Stomach (tissue), 8 donors: ENCODE measurements at regions not wholly inside any gene's neighbourhood (a gene's known extent, or its start where the extent isn't known, plus 50 kb on each side); places are given as distances from the start of the nearest gene placed in this dataset.

Experiments
- DNase-seq, 2 donors: peaks; one replicate each; pipeline versions ENCODE4 v3.0.0 to v3.0.0-alpha.2; 2013 to 2019
- H3K27ac ChIP-seq, 5 donors: fragments of 200-600 bp in 4 of 5; sonication (generic) in 4 of 5; one replicate each; pipeline ENCODE4 v1.5.1; 2013 to 2019; ENCODE audit warnings: mild to moderate bottlenecking in 1 of 5, moderate library complexity in 1 of 5
- H3K27me3 ChIP-seq, 3 donors: fragments of 200-600 bp; sonication (generic); one replicate each; pipeline ENCODE4 v1.5.1; 2017 to 2019; ENCODE audit warnings: mixed run types in 1 of 3
- H3K36me3 ChIP-seq, 4 donors: fragments of 200-600 bp; sonication (generic); 1 replicate in 3 of 4; 2 replicates in 1 of 4; pipeline ENCODE4 v1.5.1; 2016 to 2019
- H3K4me1 ChIP-seq, 4 donors: fragments of 200-600 bp; sonication (generic); one replicate each; pipeline ENCODE4 v1.5.1; 2016 to 2019
- H3K4me3 ChIP-seq, 4 donors: fragments of 200-600 bp; sonication (generic) in 3 of 4; one replicate each; pipeline ENCODE4 v1.5.1; 2016 to 2019; ENCODE audit warnings: mild to moderate bottlenecking in 1 of 4
- H3K9me3 ChIP-seq, 4 donors: fragments of 200-600 bp; sonication (generic); one replicate each; pipeline ENCODE4 v1.5.1; 2016 to 2019
- EP300 ChIP-seq: sonication (generic); formaldehyde crosslinking; IDR thresholded peaks from one replicate; pipeline ENCODE4 v1.6.1; 2017; ENCODE audit warnings: antibody characterized with exemption
- POLR2A ChIP-seq, 4 donors: fragments of 450-650 bp; IDR thresholded peaks; one replicate each; pipeline ENCODE4 v1.6.1; 2016; ENCODE audit warnings: antibody characterized with exemption in 4 of 4, control low read depth in 2 of 4, mild to moderate bottlenecking in 1 of 4, moderate library complexity in 1 of 4
- POLR2AphosphoS5 ChIP-seq, 3 donors: sonication (generic); formaldehyde crosslinking; IDR thresholded peaks; one replicate each; pipeline ENCODE4 v1.6.1; 2016; ENCODE audit warnings: antibody characterized with exemption in 3 of 3
- WGBS, 5 donors: extraction: QIAGEN DNeasy Blood & Tissue Kit in 3 of 5; methylation state at CpG; one replicate each; pipeline versions ENCODE4 v1.1.5 to v1.1.7; 2013 to 2018; 5-methylcytosine and 5-hydroxymethylcytosine counted together
- intact Hi-C: fragments of 100-400 bp; cut with DNase I; formaldehyde crosslinking; loops from one replicate; pipeline ENCODE4 v1.15.1; 2023; ENCODE audit warnings: low total_unique reads
- TF ChIP-seq, protein P1 (sequence below), 7 experiments: fragments of 450-650 bp in 4 of 7; fragments of 200-600 bp in 3 of 7; sonication (generic) in 3 of 7; IDR thresholded peaks; one replicate each; pipeline ENCODE4 v1.5.1; 2016 to 2019; ENCODE audit warnings: antibody characterized with exemption in 7 of 7, control low read depth in 2 of 7, mild to moderate bottlenecking in 1 of 7
- donor health status: healthy with polysubstance abuse.
- donor health status: Bipolar disorder and iron deficiency.
- donor health status: healthy.

DNA sequence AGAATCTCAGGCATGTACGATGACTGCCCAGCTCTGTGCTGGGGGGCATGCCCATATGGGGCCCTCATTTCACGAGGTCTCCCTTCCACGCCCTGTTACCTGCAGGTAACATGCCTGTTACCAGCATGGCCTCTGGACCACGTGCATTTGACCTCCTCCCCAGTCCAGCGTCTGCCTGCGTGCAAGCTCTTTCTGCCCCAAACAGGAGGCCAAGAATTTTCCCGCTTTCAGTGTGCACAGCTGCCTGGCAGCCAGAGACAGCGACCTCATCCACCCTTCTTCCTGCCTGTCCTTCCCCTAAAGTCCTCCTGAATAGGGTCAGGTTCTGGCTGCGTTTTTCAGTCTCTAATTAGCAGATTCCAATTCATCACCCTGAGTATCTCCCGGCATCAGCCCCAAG lies 306.5 kb upstream of the ZFHX3 start:
- H3K27me3 ChIP-seq: peaks cover 0 to 4% (median 3%) of the 10 kb centered on the region in 3 donors
- 33 to 45% (median 42%) methylated on average over 8 to 10 of the region's 10 CpGs for WGBS, 5 donors
- no peak for DNase-seq
- intact Hi-C loops: no loop called here
- no peaks in the 10 kb centered on the region for H3K9me3 ChIP-seq
- TF ChIP-seq POLR2AphosphoS5 (IDR thresholded peaks at IDR 0.05) (no peak), POLR2A (IDR thresholded peaks at IDR 0.05) (no peak), EP300 (no peak)
- TF ChIP-seq, protein P1, sequence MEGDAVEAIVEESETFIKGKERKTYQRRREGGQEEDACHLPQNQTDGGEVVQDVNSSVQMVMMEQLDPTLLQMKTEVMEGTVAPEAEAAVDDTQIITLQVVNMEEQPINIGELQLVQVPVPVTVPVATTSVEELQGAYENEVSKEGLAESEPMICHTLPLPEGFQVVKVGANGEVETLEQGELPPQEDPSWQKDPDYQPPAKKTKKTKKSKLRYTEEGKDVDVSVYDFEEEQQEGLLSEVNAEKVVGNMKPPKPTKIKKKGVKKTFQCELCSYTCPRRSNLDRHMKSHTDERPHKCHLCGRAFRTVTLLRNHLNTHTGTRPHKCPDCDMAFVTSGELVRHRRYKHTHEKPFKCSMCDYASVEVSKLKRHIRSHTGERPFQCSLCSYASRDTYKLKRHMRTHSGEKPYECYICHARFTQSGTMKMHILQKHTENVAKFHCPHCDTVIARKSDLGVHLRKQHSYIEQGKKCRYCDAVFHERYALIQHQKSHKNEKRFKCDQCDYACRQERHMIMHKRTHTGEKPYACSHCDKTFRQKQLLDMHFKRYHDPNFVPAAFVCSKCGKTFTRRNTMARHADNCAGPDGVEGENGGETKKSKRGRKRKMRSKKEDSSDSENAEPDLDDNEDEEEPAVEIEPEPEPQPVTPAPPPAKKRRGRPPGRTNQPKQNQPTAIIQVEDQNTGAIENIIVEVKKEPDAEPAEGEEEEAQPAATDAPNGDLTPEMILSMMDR (IDR thresholded peaks at IDR 0.05): no peak
- no peak overlapping the region for H3K27ac ChIP-seq
- no peak overlapping the region for H3K4me3 ChIP-seq
- no peaks in the 10 kb centered on the region for H3K4me1 ChIP-seq
- no peaks in the 10 kb centered on the region for H3K36me3 ChIP-seq

DNA sequence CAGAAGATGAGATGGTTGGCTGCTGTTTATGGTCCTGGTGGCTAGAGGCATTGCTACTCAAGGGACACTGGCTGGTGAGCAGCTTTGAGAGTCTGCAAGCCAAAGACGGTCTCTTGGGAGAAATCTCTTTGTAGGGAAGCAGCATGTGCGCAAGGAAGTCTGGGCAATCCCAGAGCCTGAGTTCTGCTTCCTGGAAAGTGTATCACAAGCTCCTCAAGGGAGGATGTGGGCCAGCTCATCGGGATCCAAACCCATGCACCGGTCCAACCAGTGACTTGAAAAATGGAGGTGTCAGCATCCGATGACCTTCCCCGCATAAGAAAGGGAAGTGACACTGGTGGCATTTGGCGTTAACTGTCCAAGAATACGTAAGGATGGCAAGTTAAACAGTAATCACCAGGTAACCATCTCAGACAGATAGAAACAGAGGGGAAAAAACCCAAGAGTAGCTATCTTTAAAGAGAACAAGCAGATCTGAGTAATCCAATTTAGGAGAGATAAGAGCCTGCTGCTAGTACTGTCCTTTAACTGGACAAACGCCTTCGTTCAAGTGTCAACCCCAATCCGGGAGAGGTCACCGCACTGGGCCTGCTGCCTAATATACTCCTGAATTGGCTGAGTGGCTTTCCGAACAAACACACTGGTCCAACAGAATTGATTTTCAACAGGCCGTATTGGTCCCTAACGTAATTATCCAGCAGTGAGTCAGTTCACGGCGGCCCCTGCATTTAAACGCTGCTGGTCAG lies 303.0 kb upstream of the ZFHX3 start:
- no peaks in the 10 kb centered on the region for H3K36me3 ChIP-seq
- H3K4me3 ChIP-seq: no peak overlapping the region
- intact Hi-C loops: no loop called here
- no peaks in the 10 kb centered on the region for H3K9me3 ChIP-seq
- no peak overlapping the region for H3K27ac ChIP-seq
- TF ChIP-seq EP300 (no peak), POLR2AphosphoS5 (IDR thresholded peaks at IDR 0.05) (no peak)
- TF ChIP-seq, protein P1 (IDR thresholded peaks at IDR 0.05): no peak
- H3K27me3 ChIP-seq: peaks cover 0 to 4% (median 3%) of the 10 kb centered on the region in 3 donors
- 73 to 78% (median 76%) methylated on average over 18 of the region's 18 CpGs for WGBS, 5 donors
- DNase-seq: peak in 1 of 2 donors; percentile 29
- H3K4me1 ChIP-seq: peaks cover 0 to 6% (median 0%) of the 10 kb centered on the region in 4 donors

DNA sequence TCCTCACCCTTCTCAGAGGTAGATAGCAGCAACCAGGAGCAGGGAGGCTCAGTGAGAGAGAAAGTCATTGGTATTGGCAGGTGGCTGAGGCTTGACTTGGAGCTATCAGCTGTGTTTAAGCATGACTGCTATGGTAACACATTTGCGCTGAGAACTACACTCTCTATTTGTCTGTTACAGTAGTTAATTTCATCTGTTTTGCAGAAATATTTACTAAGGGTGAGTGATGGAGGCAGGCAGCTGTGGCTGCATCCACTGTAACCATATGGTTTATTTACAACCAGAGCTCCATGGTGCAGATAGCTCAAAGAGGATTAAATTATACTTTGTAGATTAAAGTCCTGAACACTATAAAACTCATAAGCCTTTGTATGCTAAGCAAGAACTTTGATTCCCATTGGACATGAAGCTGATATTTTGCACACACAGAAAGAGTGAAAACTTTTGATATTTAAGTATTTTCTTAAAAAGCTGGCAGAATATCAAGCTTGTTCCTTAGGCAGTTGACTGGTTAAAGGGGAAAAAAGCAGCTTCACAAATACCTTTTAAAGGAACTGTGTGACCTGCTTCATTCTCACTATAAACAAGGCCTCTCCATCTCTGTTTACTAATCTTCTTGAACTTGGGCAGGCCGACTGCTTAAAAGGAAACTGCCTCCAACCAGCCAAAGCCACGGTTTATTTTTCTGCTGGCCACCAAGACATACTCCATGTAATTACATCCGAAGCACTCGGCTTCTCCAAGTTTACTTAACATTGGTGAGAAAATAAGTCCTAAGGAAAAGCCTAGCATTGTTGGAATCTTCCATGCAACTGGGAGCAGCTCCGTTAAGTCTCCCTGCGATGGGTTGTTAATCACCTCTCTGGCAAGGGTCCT lies 299.8 kb upstream of the ZFHX3 start:
- 40 to 54% (median 50%) methylated on average over 7 of the region's 7 CpGs for WGBS, 5 donors
- Histone ChIP-seq H3K36me3 (no peaks in the 10 kb centered on the region), H3K9me3 (no peaks in the 10 kb centered on the region), H3K27me3 (peaks cover 0 to 3% (median 2%) of the 10 kb centered on the region in 3 donors), H3K27ac (no peak overlapping the region), H3K4me1 (peaks cover 0 to 6% (median 0%) of the 10 kb centered on the region in 4 donors), H3K4me3 (no peak overlapping the region)
- peak in 1 of 2 donors; percentile 51 for DNase-seq
- TF ChIP-seq POLR2A (IDR thresholded peaks at IDR 0.05) (no peak), EP300 (no peak)
- intact Hi-C loops: no loop called here

DNA sequence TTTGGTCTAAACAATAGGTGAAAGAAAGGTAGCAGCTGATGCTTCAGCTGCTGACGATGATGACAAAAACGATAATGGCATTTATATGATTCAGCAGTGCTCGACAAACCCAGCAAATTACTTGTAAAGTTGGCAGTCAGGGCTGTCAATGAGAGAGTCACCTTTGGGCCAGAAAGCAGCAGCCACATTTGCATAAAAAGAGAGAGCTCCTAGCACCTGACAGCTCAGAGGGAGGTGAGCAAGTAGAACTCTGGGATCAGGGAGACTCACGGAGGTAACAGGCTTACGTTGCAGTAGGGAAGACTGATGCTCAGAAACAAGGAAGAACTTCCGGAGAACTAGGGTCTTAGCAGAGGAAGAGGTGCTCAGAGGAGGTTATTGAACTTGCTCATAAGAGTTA lies 291.9 kb upstream of the ZFHX3 start:
- intact Hi-C loops: no loop called here

More for the DNA sequence above, 291.9 kb upstream of the ZFHX3 start:
- no peaks in the 10 kb centered on the region for H3K9me3 ChIP-seq
- H3K4me1 ChIP-seq: no peaks in the 10 kb centered on the region
- no peak overlapping the region for H3K4me3 ChIP-seq
- no peaks in the 10 kb centered on the region for H3K36me3 ChIP-seq
- DNase-seq: no peak
- H3K27ac ChIP-seq: no peak overlapping the region
- TF ChIP-seq EP300 (no peak), POLR2AphosphoS5 (IDR thresholded peaks at IDR 0.05) (no peak), POLR2A (IDR thresholded peaks at IDR 0.05) (no peak)
- TF ChIP-seq, protein P1 (IDR thresholded peaks at IDR 0.05): no peak
- peaks cover 0 to 5% (median 0%) of the 10 kb centered on the region in 3 donors for H3K27me3 ChIP-seq
- WGBS, 5 donors: 75 to 83% (median 79%) methylated on average over 6 of the region's 6 CpGs
